ENCODE measurements at regions not wholly inside any gene's neighbourhood (a gene's known extent, or its start where the extent isn't known, plus 50 kb on each side); places are given as distances from the start of the nearest gene placed in this dataset.

- no peaks in the 10 kb centered on the region for H4K20me1 ChIP-seq (replicated peaks in 1 of 2; ENCODE audit: control insufficient read depth in 1 of 2, insufficient read depth in 2 of 2, low read length in 2 of 2)
- 86% methylated on average over 14 of the region's 16 CpGs; no CpG with 5 or more reads in 1 of the 2 experiments for whole genome bisulfite sequencing, 2 experiments (ENCODE audit: extremely low coverage in 1 of 2, insufficient coverage in 1 of 2, insufficient read length in 1 of 2, insufficient replicate concordance in 2 of 2, low coverage in 1 of 2, low lambda C conversion rate in 2 of 2, missing lambda C conversion rate in 1 of 2)
- no peak overlapping the region for H4K91ac ChIP-seq (replicated peaks; ENCODE audit: insufficient read length, low read length)
- no peaks in the 10 kb centered on the region for H3K36me3 ChIP-seq (ENCODE audit: control insufficient read depth in 2 of 4, insufficient read depth in 4 of 4, low read length in 3 of 4)
- no peaks in the 10 kb centered on the region for H3K4me1 ChIP-seq (replicated peaks in 1 of 4; ENCODE audit: control insufficient read depth in 3 of 4, insufficient read depth in 4 of 4, low read length in 3 of 4)
- H3K4me3 ChIP-seq (ENCODE audit: extremely low read depth in 1 of 4, insufficient read depth in 2 of 4, low read depth in 3 of 4, low read length in 4 of 4): no peak overlapping the region
- no peak overlapping the region for H3K56ac ChIP-seq (replicated peaks; ENCODE audit: insufficient read length, low read depth, low read length)
- H3K18ac ChIP-seq (ENCODE audit: extremely low read depth, low read length): no peak overlapping the region
- no peaks in the 10 kb centered on the region for H3K27me3 ChIP-seq (replicated peaks in 1 of 4; ENCODE audit: control insufficient read depth in 3 of 4, extremely low read depth in 1 of 4, insufficient read depth in 3 of 4, low read length in 3 of 4)
- H3K27ac ChIP-seq (ENCODE audit: low read depth, low read length): no peak overlapping the region
- no peak overlapping the region for H2BK5ac ChIP-seq (ENCODE audit: low read depth, low read length)
- H3K14ac ChIP-seq (ENCODE audit: insufficient read length): no peak overlapping the region
- no peak for FAIRE-seq
- no peaks in the 10 kb centered on the region for H3K23me2 ChIP-seq (ENCODE audit: low read depth, low read length)
- H3K4ac ChIP-seq (replicated peaks; ENCODE audit: insufficient read length, low read depth, low read length): no peak overlapping the region
- peaks cover 3% of the 10 kb centered on the region; the same call in 1 of the 2 replicates for H3K79me1 ChIP-seq (ENCODE audit: low read depth, low read length)
- no peak overlapping the region for H3K9ac ChIP-seq (replicated peaks in 1 of 4; ENCODE audit: extremely low read depth in 1 of 4, low read depth in 3 of 4, low read length in 3 of 4)
- no peak overlapping the region for H2BK12ac ChIP-seq (ENCODE audit: low read depth, low read length)
- H4K8ac ChIP-seq (ENCODE audit: extremely low read depth, insufficient read depth, low read length): no peak overlapping the region
- no peak overlapping the region for H3K4me2 ChIP-seq (ENCODE audit: insufficient read depth in 1 of 2, low read depth in 2 of 2, low read length in 2 of 2)
- no peak overlapping the region for H2BK120ac ChIP-seq (replicated peaks; ENCODE audit: low read depth, low read length)
- H4K5ac ChIP-seq (ENCODE audit: insufficient read length, low read depth, low read length): no peak overlapping the region
- ChIA-PET POLR2A (ENCODE audit: partially characterized antibody) (no interaction called here), CTCF (ENCODE audit: partially characterized antibody) (no interaction called here)
- H2AFZ ChIP-seq (ENCODE audit: low read length): no peak overlapping the region
- H2AK5ac ChIP-seq (ENCODE audit: low read depth, low read length): no peak overlapping the region
- H3K9me3 ChIP-seq (ENCODE audit: insufficient read depth in 2 of 2, low read depth in 1 of 2, low read length in 1 of 2): peaks cover 7 to 9% of the 10 kb centered on the region in 2 experiments; a peak in 2 of 4 replicates
- no peak overlapping the region for H2BK15ac ChIP-seq (ENCODE audit: low read length)
- H3K23ac ChIP-seq (ENCODE audit: insufficient read length): no peak overlapping the region
- H2BK20ac ChIP-seq (ENCODE audit: low read length): no peak overlapping the region
- peak in 1 of 2 experiments; percentile 20 for DNase-seq (ENCODE audit: low read depth in 1 of 2, low spot score in 2 of 2)
- no peaks in the 10 kb centered on the region for H3K79me2 ChIP-seq (ENCODE audit: control insufficient read depth in 1 of 2, insufficient read depth in 2 of 2, low read length in 2 of 2)
- no peak for TF ChIP-seq BRCA1 (IDR thresholded peaks at IDR 0.05; ENCODE audit: low read depth, low read length)
- no peak for TF ChIP-seq POLR2A (IDR thresholded peaks at IDR 0.05; ENCODE audit: control extremely low read depth in 1 of 2, low read depth in 2 of 2, low read length in 2 of 2)
- no peak for TF ChIP-seq KDM1A (IDR thresholded peaks at IDR 0.05; ENCODE audit: borderline replicate concordance, low read length)
- no peak for TF ChIP-seq EP300 (IDR thresholded peaks at IDR 0.05; ENCODE audit: borderline replicate concordance in 1 of 2, low read depth in 2 of 2, low read length in 2 of 2)
- TF ChIP-seq SP1 (IDR thresholded peaks at IDR 0.05; ENCODE audit: low read depth, low read length): no peak
- TF ChIP-seq SAP30 (IDR thresholded peaks at IDR 0.05; ENCODE audit: insufficient read depth, insufficient replicate concordance, low read length): no peak
These were observed 119.7 kb upstream of the SOX1 start for GRCh38 chr13:111947026-111947810.
